H1 (cell line): ENCODE measurements at regions not wholly inside any gene's neighbourhood (a gene's known extent, or its start where the extent isn't known, plus 50 kb on each side); places are given as distances from the start of the nearest gene placed in this dataset.

Experiments used
- CTCF ChIA-PET: fragments of 300-600 bp; sonication (Branson Sonifier 250); formaldehyde crosslinking; loops from one replicate; lab custom pipeline; 2021; ENCODE audit not compliant: partially characterized antibody; lab: Charles Lee
- POLR2A ChIA-PET: fragments of 300-600 bp; sonication (Branson Sonifier 250); formaldehyde crosslinking; loops from one replicate; lab custom pipeline; 2021; ENCODE audit warnings: inconsistent platforms; ENCODE audit not compliant: partially characterized antibody; lab: Charles Lee
- DNase-seq, 2 experiments: peaks; one replicate each; pipeline versions ENCODE4 v3.0.0 to v3.0.0-alpha.2; 2010 to 2022; ENCODE audit warnings: low spot score in 2 of 2, low read depth in 1 of 2, mixed read lengths in 1 of 2
- FAIRE-seq: peaks from 2 replicates; lab custom pipeline; 2011; peaks lifted over from hg19 to GRCh38; lab: Jason Lieb, UNC
- H2AFZ ChIP-seq: 2 replicates; pipeline ENCODE4 v1.8.1; 2012; ENCODE audit warnings: low read length, inconsistent platforms
- H2AK5ac ChIP-seq: 2 replicates; pipeline ENCODE4 v1.6.1; 2013; ENCODE audit warnings: low read depth, low read length
- H2BK120ac ChIP-seq: replicated peaks from 2 replicates; pipeline ENCODE3; 2013; ENCODE audit warnings: low read depth, low read length, inconsistent platforms
- H2BK12ac ChIP-seq: 2 replicates; pipeline ENCODE4 v1.6.1; 2013; ENCODE audit warnings: low read depth, low read length
- H2BK15ac ChIP-seq: 2 replicates; pipeline ENCODE4 v1.6.1; 2013; ENCODE audit warnings: low read length
- H2BK20ac ChIP-seq: 2 replicates; pipeline ENCODE4 v1.6.1; 2013; ENCODE audit warnings: low read length
- H2BK5ac ChIP-seq: 2 replicates; pipeline ENCODE4 v1.6.1; 2013; ENCODE audit warnings: low read depth, low read length
- H3K14ac ChIP-seq: 2 replicates; pipeline ENCODE4 v1.6.1; 2013; ENCODE audit warnings: inconsistent platforms; ENCODE audit not compliant: insufficient read length
- H3K18ac ChIP-seq: 2 replicates; pipeline ENCODE4 v1.6.1; 2013; ENCODE audit warnings: low read length; ENCODE audit errors: extremely low read depth
- H3K23ac ChIP-seq: 2 replicates; pipeline ENCODE4 v1.6.1; 2013; ENCODE audit warnings: inconsistent platforms; ENCODE audit not compliant: insufficient read length
- H3K23me2 ChIP-seq: 2 replicates; pipeline ENCODE4 v1.6.1; 2013; ENCODE audit warnings: low read depth, low read length
- H3K27ac ChIP-seq: 2 replicates; pipeline ENCODE4 v1.6.1; 2011; ENCODE audit warnings: low read depth, low read length, inconsistent platforms
- H3K27me3 ChIP-seq, 4 experiments: replicated peaks in 1 of 4; 1 replicate in 1 of 4; 2 replicates in 3 of 4; pipeline versions ENCODE4 v1.6.1 to v1.8.1; 2011 to 2013; ENCODE audit warnings: low read length in 3 of 4, mild to moderate bottlenecking in 3 of 4, inconsistent platforms in 2 of 4, mixed read lengths in 2 of 4, moderate library complexity in 1 of 4; ENCODE audit not compliant: control insufficient read depth in 3 of 4, insufficient read depth in 3 of 4; ENCODE audit errors: extremely low read depth in 1 of 4
- H3K36me3 ChIP-seq, 4 experiments: 2 replicates each; pipeline versions ENCODE4 v1.6.1 to v1.8.1; 2011 to 2013; ENCODE audit warnings: mild to moderate bottlenecking in 4 of 4, low read length in 3 of 4, moderate library complexity in 2 of 4, control low read depth in 1 of 4, inconsistent platforms in 1 of 4; ENCODE audit not compliant: insufficient read depth in 4 of 4, control insufficient read depth in 2 of 4
- H3K4ac ChIP-seq: replicated peaks from 2 replicates; pipeline ENCODE3; 2013; ENCODE audit warnings: low read length, low read depth, mixed read lengths, inconsistent platforms; ENCODE audit not compliant: insufficient read length
- H3K4me1 ChIP-seq, 4 experiments: replicated peaks in 1 of 4; 1 replicate in 1 of 4; 2 replicates in 3 of 4; pipeline versions ENCODE4 v1.6.1 to v1.8.1; 2011 to 2013; ENCODE audit warnings: low read length in 3 of 4, inconsistent platforms in 2 of 4, mixed read lengths in 1 of 4; ENCODE audit not compliant: insufficient read depth in 4 of 4, control insufficient read depth in 3 of 4
- H3K4me2 ChIP-seq, 2 experiments: 2 replicates each; pipeline versions ENCODE4 v1.6.1 to v1.8.1; 2011 to 2013; ENCODE audit warnings: low read depth in 2 of 2, low read length in 2 of 2, control low read depth in 1 of 2, inconsistent platforms in 1 of 2, mild to moderate bottlenecking in 1 of 2; ENCODE audit not compliant: insufficient read depth in 1 of 2
- H3K4me3 ChIP-seq, 4 experiments: fragments of 200-600, 300-600 bp in 1 of 4; sonication (generic), shearing (Covaris generic), sonication (Bioruptor Twin) in 1 of 4; 2 replicates each; pipeline versions ENCODE4 v1.5.1 to v1.8.1; 2011 to 2016; ENCODE audit warnings: low read length in 4 of 4, low read depth in 3 of 4, control low read depth in 2 of 4, inconsistent platforms in 2 of 4, mild to moderate bottlenecking in 2 of 4, mixed read lengths in 1 of 4, moderate library complexity in 1 of 4; ENCODE audit not compliant: insufficient read depth in 2 of 4; ENCODE audit errors: extremely low read depth in 1 of 4
- H3K56ac ChIP-seq: replicated peaks from 2 replicates; pipeline ENCODE3; 2013; ENCODE audit warnings: low read depth, mild to moderate bottlenecking, mixed read lengths, low read length, inconsistent platforms; ENCODE audit not compliant: insufficient read length
- H3K79me1 ChIP-seq: 2 replicates; pipeline ENCODE4 v1.6.1; 2013; ENCODE audit warnings: low read depth, low read length, control low read depth
- H3K79me2 ChIP-seq, 2 experiments: 2 replicates each; pipeline versions ENCODE4 v1.6.1 to v1.8.1; 2012 to 2013; ENCODE audit warnings: low read length in 2 of 2, mild to moderate bottlenecking in 2 of 2, inconsistent platforms in 1 of 2; ENCODE audit not compliant: insufficient read depth in 2 of 2, control insufficient read depth in 1 of 2
- H3K9ac ChIP-seq, 4 experiments: replicated peaks in 1 of 4; 1 replicate in 1 of 4; 2 replicates in 3 of 4; pipeline versions ENCODE4 v1.6.1 to v1.8.1; 2011 to 2013; ENCODE audit warnings: low read depth in 3 of 4, low read length in 3 of 4, control low read depth in 2 of 4, mild to moderate bottlenecking in 2 of 4, moderate library complexity in 2 of 4, inconsistent platforms in 1 of 4; ENCODE audit errors: extremely low read depth in 1 of 4
- H3K9me3 ChIP-seq, 2 experiments: 2 replicates each; pipeline versions ENCODE4 v1.6.1 to v1.8.1; 2012 to 2013; ENCODE audit warnings: mild to moderate bottlenecking in 2 of 2, moderate library complexity in 2 of 2, control low read depth in 1 of 2, inconsistent platforms in 1 of 2, low read depth in 1 of 2, low read length in 1 of 2, mixed read lengths in 1 of 2; ENCODE audit not compliant: insufficient read depth in 2 of 2
- H4K20me1 ChIP-seq, 2 experiments: replicated peaks in 1 of 2; 2 replicates each; pipeline versions ENCODE3 to v1.8.1; 2011 to 2013; ENCODE audit warnings: inconsistent platforms in 2 of 2, low read length in 2 of 2, mild to moderate bottlenecking in 1 of 2; ENCODE audit not compliant: insufficient read depth in 2 of 2, control insufficient read depth in 1 of 2
- H4K5ac ChIP-seq: 2 replicates; pipeline ENCODE4 v1.6.1; 2013; ENCODE audit warnings: low read length, low read depth, mixed read lengths, inconsistent platforms; ENCODE audit not compliant: insufficient read length
- H4K8ac ChIP-seq: 2 replicates; pipeline ENCODE4 v1.8.0; 2013; ENCODE audit warnings: mild to moderate bottlenecking, moderate library complexity, low read length, inconsistent platforms; ENCODE audit not compliant: insufficient read depth; ENCODE audit errors: extremely low read depth
- H4K91ac ChIP-seq: replicated peaks from 2 replicates; pipeline ENCODE3; 2013; ENCODE audit warnings: low read length, mixed read lengths, inconsistent platforms; ENCODE audit not compliant: insufficient read length
- ASH2L ChIP-seq: fragments of 200-600, 300-600 bp; sonication (generic); IDR thresholded peaks from one replicate; pipeline ENCODE4 v1.7.1; 2017; ENCODE audit warnings: low read length
- BCL11A ChIP-seq, 2 experiments: IDR thresholded peaks; one replicate each; pipeline ENCODE4 v1.6.1; 2011; ENCODE audit warnings: low read depth in 2 of 2, low read length in 2 of 2, mild to moderate bottlenecking in 2 of 2
- CTBP2 ChIP-seq: IDR thresholded peaks from 2 replicates; pipeline ENCODE4 v1.7.0; 2011; ENCODE audit warnings: borderline replicate concordance, mild to moderate bottlenecking, moderate library complexity, mixed read lengths, low read length; ENCODE audit not compliant: insufficient read depth, insufficient read length
- GABPA ChIP-seq: IDR thresholded peaks from 2 replicates; pipeline ENCODE4 v1.6.1; 2011; ENCODE audit warnings: mild to moderate bottlenecking, low read length, moderate library complexity, borderline replicate concordance; ENCODE audit not compliant: insufficient read depth
- HDAC2 ChIP-seq, 2 experiments: fragments of 300-600 bp in 1 of 2; sonication (generic) in 1 of 2; IDR thresholded peaks; 2 replicates each; pipeline ENCODE4 v1.6.1; 2011 to 2012; ENCODE audit warnings: low read depth in 2 of 2, low read length in 2 of 2, mild to moderate bottlenecking in 2 of 2, moderate library complexity in 2 of 2, borderline replicate concordance in 1 of 2, inconsistent platforms in 1 of 2
- HDAC6 ChIP-seq: IDR thresholded peaks from one replicate; pipeline ENCODE4 v1.7.1; 2012; ENCODE audit warnings: low read depth, mild to moderate bottlenecking, inconsistent platforms, low read length, moderate library complexity
- KDM1A ChIP-seq: fragments of 200-600, 300-600 bp; sonication (generic); IDR thresholded peaks from 2 replicates; pipeline ENCODE4 v1.7.1; 2016; ENCODE audit warnings: mild to moderate bottlenecking, low read length, borderline replicate concordance
- KDM4A ChIP-seq: IDR thresholded peaks from one replicate; pipeline ENCODE4 v1.7.1; 2012; ENCODE audit warnings: low read depth, mild to moderate bottlenecking, moderate library complexity, low read length, inconsistent platforms; ENCODE audit not compliant: severe bottlenecking
- RAD21 ChIP-seq, 2 experiments: IDR thresholded peaks in 1 of 2; conservative IDR thresholded peaks in 1 of 2; 2 replicates each; pipeline ENCODE4 v1.6.1; 2011; ENCODE audit warnings: low read depth in 2 of 2, low read length in 2 of 2, improper control_type of control experiment in 1 of 2, inconsistent platforms in 1 of 2, mild to moderate bottlenecking in 1 of 2, moderate library complexity in 1 of 2
- RFX5 ChIP-seq: IDR thresholded peaks from 2 replicates; pipeline ENCODE4 v1.6.1; 2011; ENCODE audit warnings: low read depth, low read length, improper control_type of control experiment, borderline replicate concordance
- RNF2 ChIP-seq: fragments of 200-900, 300-1000 bp; sonication (generic); IDR thresholded peaks from 2 replicates; pipeline ENCODE4 v1.7.1; 2016; ENCODE audit warnings: borderline replicate concordance, low read depth, mild to moderate bottlenecking, antibody characterized with exemption, low read length; ENCODE audit not compliant: poor library complexity, severe bottlenecking; ENCODE audit errors: missing control alignments
- SP2 ChIP-seq: IDR thresholded peaks from 2 replicates; pipeline ENCODE4 v1.6.1; 2012; ENCODE audit warnings: mild to moderate bottlenecking, low read length, inconsistent platforms
- TF ChIP-seq, protein P1 (sequence below): IDR thresholded peaks from 2 replicates; pipeline ENCODE4 v1.6.1; 2011; ENCODE audit warnings: low read depth, mild to moderate bottlenecking, low read length; ENCODE audit not compliant: insufficient read depth
- TF ChIP-seq, protein P2 (sequence below): IDR thresholded peaks from 2 replicates; pipeline ENCODE4 v1.6.1; 2012; ENCODE audit warnings: inconsistent platforms

- FAIRE-seq = no peak
- TF ChIP-seq HDAC6 (no peak), SP2 (no peak), ASH2L (no peak), KDM1A (no peak), HDAC2 (IDR thresholded peaks at IDR 0.05; ENCODE audit: borderline replicate concordance in 1 of 2, low read depth in 2 of 2, low read length in 2 of 2) (no peak), CTBP2 (no peak), RFX5 (no peak), RAD21 (IDR thresholded peaks at IDR 0.05 in 1 of 2, conservative IDR thresholded peaks at IDR 0.05 in 1 of 2; ENCODE audit: low read depth in 2 of 2, low read length in 2 of 2) (no peak), GABPA (no peak), KDM4A (no peak), BCL11A (IDR thresholded peaks at IDR 0.05; ENCODE audit: low read depth in 2 of 2, low read length in 2 of 2) (no peak), RNF2 (no peak)
- TF ChIP-seq, protein P1, sequence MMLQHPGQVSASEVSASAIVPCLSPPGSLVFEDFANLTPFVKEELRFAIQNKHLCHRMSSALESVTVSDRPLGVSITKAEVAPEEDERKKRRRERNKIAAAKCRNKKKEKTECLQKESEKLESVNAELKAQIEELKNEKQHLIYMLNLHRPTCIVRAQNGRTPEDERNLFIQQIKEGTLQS = no peak
- TF ChIP-seq, protein P2, sequence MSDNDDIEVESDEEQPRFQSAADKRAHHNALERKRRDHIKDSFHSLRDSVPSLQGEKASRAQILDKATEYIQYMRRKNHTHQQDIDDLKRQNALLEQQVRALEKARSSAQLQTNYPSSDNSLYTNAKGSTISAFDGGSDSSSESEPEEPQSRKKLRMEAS = no peak
- H3K18ac ChIP-seq = no peak overlapping the region
- DNase-seq = no peak
- ChIA-PET POLR2A (no interaction called here), CTCF (no interaction called here)
- no peak overlapping the region for H2AFZ ChIP-seq
- H2AK5ac ChIP-seq = no peak overlapping the region
- no peaks in the 10 kb centered on the region for H3K36me3 ChIP-seq
- H3K4me3 ChIP-seq = no peak overlapping the region
- H3K79me1 ChIP-seq = no peaks in the 10 kb centered on the region
- H2BK15ac ChIP-seq = no peak overlapping the region
- H2BK5ac ChIP-seq = no peak overlapping the region
- no peaks in the 10 kb centered on the region for H3K9me3 ChIP-seq
- no peak overlapping the region for H3K14ac ChIP-seq
- no peak overlapping the region for H2BK20ac ChIP-seq
- H3K27me3 ChIP-seq = no peaks in the 10 kb centered on the region
- H3K4me2 ChIP-seq = no peak overlapping the region
- no peak overlapping the region for H3K27ac ChIP-seq
- no peak overlapping the region for H4K91ac ChIP-seq
- no peak overlapping the region for H2BK12ac ChIP-seq
- no peak overlapping the region for H4K5ac ChIP-seq
- no peaks in the 10 kb centered on the region for H3K23me2 ChIP-seq
- H4K20me1 ChIP-seq = no peaks in the 10 kb centered on the region
- H3K23ac ChIP-seq = no peak overlapping the region
- H3K4me1 ChIP-seq = no peaks in the 10 kb centered on the region
- H3K9ac ChIP-seq = no peak overlapping the region
- no peak overlapping the region for H3K56ac ChIP-seq
- H3K79me2 ChIP-seq = no peaks in the 10 kb centered on the region
- no peak overlapping the region for H3K4ac ChIP-seq
- H2BK120ac ChIP-seq = no peak overlapping the region
- no peak overlapping the region for H4K8ac ChIP-seq
Observed at GRCh38 chr13:80160110-80160509, 180.8 kb downstream of the SPRY2 start.
